ENCODE measurements at regions not wholly inside any gene's neighbourhood (a gene's known extent, or its start where the extent isn't known, plus 50 kb on each side); places are given as distances from the start of the nearest gene placed in this dataset.

DNA sequence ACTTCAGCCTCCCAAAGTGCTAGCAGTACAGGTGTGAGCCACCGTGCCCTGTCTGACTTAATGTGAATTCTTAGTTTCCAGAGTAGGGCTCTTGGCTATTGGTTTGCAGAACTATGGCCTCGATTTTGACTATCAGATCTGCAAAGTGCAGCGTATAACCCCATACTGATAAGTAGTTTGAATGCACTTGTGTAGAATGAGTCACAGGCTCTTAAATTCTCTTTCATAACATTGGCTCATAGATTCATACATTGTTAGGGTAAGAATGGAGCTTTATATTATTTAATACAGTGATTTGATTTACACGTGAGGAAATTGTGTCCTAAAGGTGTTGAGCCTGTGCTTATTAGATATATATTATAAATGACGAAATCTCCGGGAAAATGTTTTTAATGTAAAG, 109.9 kb downstream of the ZPLD1 start:
- Histone ChIP-seq H3F3A (ENCODE audit: insufficient read depth, low read length) (no peaks in the 10 kb centered on the region), H4K20me1 (ENCODE audit: insufficient read depth, low read length) (no peaks in the 10 kb centered on the region), H3K27me3 (replicated peaks; ENCODE audit: insufficient read depth, low read length) (no peaks in the 10 kb centered on the region), H3K36me3 (replicated peaks; ENCODE audit: insufficient read depth, low read length) (no peaks in the 10 kb centered on the region), H3K4me2 (ENCODE audit: low read depth, low read length) (no peak overlapping the region), H3K9me3 (replicated peaks; ENCODE audit: insufficient read depth, low read length) (no peaks in the 10 kb centered on the region), H3K4me1 (ENCODE audit: low read length) (no peaks in the 10 kb centered on the region), H3K4me3 (ENCODE audit: low read length) (no peak overlapping the region), H3K27ac (ENCODE audit: low read length) (no peak overlapping the region), H2AFZ (ENCODE audit: low read length) (no peak overlapping the region), H3K9me2 (replicated peaks; ENCODE audit: insufficient read depth, low read length) (no peaks in the 10 kb centered on the region), H3K79me2 (ENCODE audit: low read length) (no peaks in the 10 kb centered on the region), H3K9ac (ENCODE audit: low read length) (no peak overlapping the region)
- TF ChIP-seq, protein P1, sequence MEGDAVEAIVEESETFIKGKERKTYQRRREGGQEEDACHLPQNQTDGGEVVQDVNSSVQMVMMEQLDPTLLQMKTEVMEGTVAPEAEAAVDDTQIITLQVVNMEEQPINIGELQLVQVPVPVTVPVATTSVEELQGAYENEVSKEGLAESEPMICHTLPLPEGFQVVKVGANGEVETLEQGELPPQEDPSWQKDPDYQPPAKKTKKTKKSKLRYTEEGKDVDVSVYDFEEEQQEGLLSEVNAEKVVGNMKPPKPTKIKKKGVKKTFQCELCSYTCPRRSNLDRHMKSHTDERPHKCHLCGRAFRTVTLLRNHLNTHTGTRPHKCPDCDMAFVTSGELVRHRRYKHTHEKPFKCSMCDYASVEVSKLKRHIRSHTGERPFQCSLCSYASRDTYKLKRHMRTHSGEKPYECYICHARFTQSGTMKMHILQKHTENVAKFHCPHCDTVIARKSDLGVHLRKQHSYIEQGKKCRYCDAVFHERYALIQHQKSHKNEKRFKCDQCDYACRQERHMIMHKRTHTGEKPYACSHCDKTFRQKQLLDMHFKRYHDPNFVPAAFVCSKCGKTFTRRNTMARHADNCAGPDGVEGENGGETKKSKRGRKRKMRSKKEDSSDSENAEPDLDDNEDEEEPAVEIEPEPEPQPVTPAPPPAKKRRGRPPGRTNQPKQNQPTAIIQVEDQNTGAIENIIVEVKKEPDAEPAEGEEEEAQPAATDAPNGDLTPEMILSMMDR (IDR thresholded peaks at IDR 0.05; ENCODE audit: low read length): no peak
- no peak for DNase-seq

DNA sequence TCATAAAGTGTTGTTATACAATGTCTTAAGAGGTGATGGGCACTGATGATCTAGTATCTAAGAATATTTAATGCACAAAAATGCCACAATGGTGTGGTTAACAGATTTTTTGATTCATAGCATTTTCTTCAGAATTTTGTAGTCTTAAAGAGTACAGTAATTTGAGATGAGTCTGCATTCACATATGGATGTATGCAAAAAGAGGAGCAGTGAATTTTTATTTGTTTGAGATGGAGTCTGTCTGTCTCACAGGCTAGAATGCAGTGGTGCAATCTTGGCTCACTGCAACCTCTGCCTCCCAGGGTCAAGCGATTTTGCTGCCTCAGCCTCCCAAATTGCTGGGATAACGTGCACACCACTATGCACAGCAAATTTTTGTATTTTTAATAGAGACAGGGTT, 110.5 kb downstream of the ZPLD1 start:
- Histone ChIP-seq H3K4me3 (ENCODE audit: low read length) (no peak overlapping the region), H3K27me3 (replicated peaks; ENCODE audit: insufficient read depth, low read length) (no peaks in the 10 kb centered on the region)

DNA sequence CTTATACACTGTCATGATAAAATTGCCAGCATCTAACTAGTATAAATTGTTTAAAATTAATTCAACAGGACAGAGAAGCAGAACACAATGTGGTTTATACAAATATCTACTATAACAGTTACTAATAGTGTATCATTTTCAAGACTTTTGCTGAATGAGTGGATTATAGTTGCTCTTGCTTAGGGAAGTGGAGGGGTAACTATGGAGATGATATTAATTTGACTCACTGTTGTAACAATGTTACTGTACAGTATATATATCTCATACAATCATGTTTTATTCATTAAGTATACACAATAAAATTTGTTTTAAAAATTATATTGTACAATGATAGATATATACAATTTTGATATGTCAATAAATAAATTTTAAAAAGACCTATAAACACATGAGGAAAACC, 119.1 kb downstream of the ZPLD1 start:
- H3K4me3 ChIP-seq (ENCODE audit: low read length): no peak overlapping the region
- H3K4me2 ChIP-seq (ENCODE audit: low read depth, low read length): no peak overlapping the region
- no peaks in the 10 kb centered on the region for H4K20me1 ChIP-seq (ENCODE audit: insufficient read depth, low read length)
- no peak for DNase-seq
- no peaks in the 10 kb centered on the region for H3K9me3 ChIP-seq (replicated peaks; ENCODE audit: insufficient read depth, low read length)
- H3K4me1 ChIP-seq (ENCODE audit: low read length): no peaks in the 10 kb centered on the region
- H3K27me3 ChIP-seq (replicated peaks; ENCODE audit: insufficient read depth, low read length): no peaks in the 10 kb centered on the region
- H3K27ac ChIP-seq (ENCODE audit: low read length): no peak overlapping the region
- TF ChIP-seq EZH2phosphoT487 (IDR thresholded peaks at IDR 0.05; ENCODE audit: low read length) (no peak), EZH2 (optimal IDR thresholded peaks at IDR 0.05; ENCODE audit: low read depth, low read length) (no peak)
- TF ChIP-seq, protein P1 (IDR thresholded peaks at IDR 0.05; ENCODE audit: low read length): no peak
- H3K36me3 ChIP-seq (replicated peaks; ENCODE audit: insufficient read depth, low read length): no peaks in the 10 kb centered on the region
- no peaks in the 10 kb centered on the region for H3K79me2 ChIP-seq (ENCODE audit: low read length)
- H3K9ac ChIP-seq (ENCODE audit: low read length): no peak overlapping the region
- no peaks in the 10 kb centered on the region for H3K9me2 ChIP-seq (replicated peaks; ENCODE audit: insufficient read depth, low read length)
- H3F3A ChIP-seq (ENCODE audit: insufficient read depth, low read length): no peaks in the 10 kb centered on the region
- no peak overlapping the region for H2AFZ ChIP-seq (ENCODE audit: low read length)

More for the DNA sequence above, 110.5 kb downstream of the ZPLD1 start:
- no peak overlapping the region for H3K27ac ChIP-seq (ENCODE audit: low read length)
- H3K4me2 ChIP-seq (ENCODE audit: low read depth, low read length): no peak overlapping the region
- DNase-seq: no peak
- H3K4me1 ChIP-seq (ENCODE audit: low read length): no peaks in the 10 kb centered on the region
- H3K9ac ChIP-seq (ENCODE audit: low read length): no peak overlapping the region
- H4K20me1 ChIP-seq (ENCODE audit: insufficient read depth, low read length): no peaks in the 10 kb centered on the region
- H3K79me2 ChIP-seq (ENCODE audit: low read length): no peaks in the 10 kb centered on the region
- TF ChIP-seq, protein P1 (IDR thresholded peaks at IDR 0.05; ENCODE audit: low read length): no peak
- no peak for TF ChIP-seq EZH2 (optimal IDR thresholded peaks at IDR 0.05; ENCODE audit: low read depth, low read length)
- TF ChIP-seq EZH2phosphoT487 (IDR thresholded peaks at IDR 0.05; ENCODE audit: low read length): no peak
- no peak overlapping the region for H2AFZ ChIP-seq (ENCODE audit: low read length)
- no peaks in the 10 kb centered on the region for H3K36me3 ChIP-seq (replicated peaks; ENCODE audit: insufficient read depth, low read length)
- H3K9me3 ChIP-seq (replicated peaks; ENCODE audit: insufficient read depth, low read length): no peaks in the 10 kb centered on the region
- no peaks in the 10 kb centered on the region for H3K9me2 ChIP-seq (replicated peaks; ENCODE audit: insufficient read depth, low read length)
- H3F3A ChIP-seq (ENCODE audit: insufficient read depth, low read length): no peaks in the 10 kb centered on the region

All from MM.1S (cell line).